Mesothelial cell of epicardium (in vitro differentiated cells): ENCODE measurements at regions not wholly inside any gene's neighbourhood (a gene's known extent, or its start where the extent isn't known, plus 50 kb on each side); places are given as distances from the start of the nearest gene placed in this dataset.
"Not testable (repeated sequence)": the region's sequence is repeated elsewhere in the genome, so short reads cannot be mapped to it uniquely, and the experiment has no call there.

Experiments used
- DNase-seq, 2 experiments: peaks; one replicate each; pipeline ENCODE4 v3.0.0; 2021; ENCODE audit warnings: low spot score in 2 of 2; ENCODE audit not compliant: unreplicated experiment in 2 of 2
- H3K27ac Mint-ChIP-seq: 2 replicates; pipeline ENCODE4 v1.8.0; 2021; ENCODE audit warnings: mixed read lengths
- H3K27me3 Mint-ChIP-seq: 2 replicates; pipeline ENCODE4 v1.8.0; 2021; ENCODE audit warnings: low read depth, mixed read lengths
- H3K36me3 Mint-ChIP-seq: 2 replicates; pipeline ENCODE4 v1.8.0; 2021; ENCODE audit warnings: mixed read lengths
- H3K4me1 Mint-ChIP-seq: 2 replicates; pipeline ENCODE4 v1.8.0; 2021; ENCODE audit warnings: mixed read lengths
- H3K4me3 Mint-ChIP-seq: 2 replicates; pipeline ENCODE4 v1.8.0; 2021; ENCODE audit warnings: mild to moderate bottlenecking, moderate library complexity, mixed read lengths
- H3K9me3 Mint-ChIP-seq: 2 replicates; pipeline ENCODE4 v1.8.0; 2021; ENCODE audit warnings: mixed read lengths
- CTCF ChIP-seq: fragments of 200-600 bp; sonication (generic); IDR thresholded peaks from one replicate; pipeline ENCODE4 v1.5.0; 2021; ENCODE audit warnings: antibody characterized with exemption; ENCODE audit not compliant: unreplicated experiment

GRCh38 chr18:9000733-9001132, 101.8 kb upstream of the NDUFV2 start:
- no peak overlapping the region for H3K4me3 Mint-ChIP-seq
- no peak for DNase-seq
- no peak for TF ChIP-seq CTCF
- peaks cover 2% of the 10 kb centered on the region for H3K36me3 Mint-ChIP-seq
- peaks cover 25% of the 10 kb centered on the region for H3K9me3 Mint-ChIP-seq
- no peaks in the 10 kb centered on the region for H3K27me3 Mint-ChIP-seq
- H3K27ac Mint-ChIP-seq, result no peak overlapping the region
- peaks cover 9% of the 10 kb centered on the region for H3K4me1 Mint-ChIP-seq

GRCh38 chr18:9001209-9001608, 101.3 kb upstream of the NDUFV2 start:
- DNase-seq, result no peak
- Mint-ChIP-seq H3K4me3 (no peak overlapping the region), H3K27ac (no peak overlapping the region), H3K27me3 (no peaks in the 10 kb centered on the region), H3K36me3 (peaks cover 2% of the 10 kb centered on the region), H3K9me3 (peaks cover 25% of the 10 kb centered on the region), H3K4me1 (peaks cover 9% of the 10 kb centered on the region)
- TF ChIP-seq CTCF, result no peak

GRCh38 chr18:9003406-9004100, 98.9 kb upstream of the NDUFV2 start:
- no peak overlapping the region for H3K4me3 Mint-ChIP-seq
- peaks cover 20% of the 10 kb centered on the region for H3K9me3 Mint-ChIP-seq
- H3K36me3 Mint-ChIP-seq, result peaks cover 2% of the 10 kb centered on the region
- peaks cover 9% of the 10 kb centered on the region for H3K4me1 Mint-ChIP-seq
- H3K27ac Mint-ChIP-seq, result no peak overlapping the region
- H3K27me3 Mint-ChIP-seq, result no peaks in the 10 kb centered on the region
- no peak for TF ChIP-seq CTCF
- no peak for DNase-seq

- DNase-seq, H3K27me3 Mint-ChIP-seq, H3K27ac Mint-ChIP-seq, H3K4me1 Mint-ChIP-seq, H3K4me3 Mint-ChIP-seq, H3K36me3 Mint-ChIP-seq: not testable (repeated sequence)
- H3K9me3 Mint-ChIP-seq, result peaks cover 20% of the 10 kb centered on the region
These were observed 98.2 kb upstream of the NDUFV2 start for GRCh38 chr18:9004308-9004707.

- not testable (repeated sequence) for H3K36me3 Mint-ChIP-seq, H3K4me3 Mint-ChIP-seq, H3K27ac Mint-ChIP-seq, H3K4me1 Mint-ChIP-seq, H3K27me3 Mint-ChIP-seq, DNase-seq
- H3K9me3 Mint-ChIP-seq, result peaks cover 12% of the 10 kb centered on the region
These were observed 94.8 kb upstream of the NDUFV2 start for GRCh38 chr18:9007700-9008099.

GRCh38 chr18:9008200-9008708, 94.2 kb upstream of the NDUFV2 start:
- Mint-ChIP-seq H3K36me3 (no peaks in the 10 kb centered on the region), H3K4me3 (no peak overlapping the region), H3K9me3 (peaks cover 7% of the 10 kb centered on the region), H3K27ac (no peak overlapping the region), H3K4me1 (peaks cover 2% of the 10 kb centered on the region), H3K27me3 (no peaks in the 10 kb centered on the region)
- no peak for TF ChIP-seq CTCF
- no peak for DNase-seq
